Activated CD4-positive, alpha-beta memory T cell treated with anti-CD3 and anti-CD28 coated beads, Interleukin-2, amount 10 ng/mL, durations not matched to agents 7 days and 5 days (primary cell): ENCODE measurements at regions not wholly inside any gene's neighbourhood (a gene's known extent, or its start where the extent isn't known, plus 50 kb on each side); places are given as distances from the start of the nearest gene placed in this dataset.

Experiments
- CTCF ChIA-PET: fragments of 350-600 bp; sonication (Branson Sonifier 250); formaldehyde crosslinking; loops from one replicate; lab custom pipeline; 2021; ENCODE audit warnings: antibody characterized with exemption, inconsistent platforms; lab: Charles Lee
- POLR2A ChIA-PET: fragments of 350-600 bp; sonication (Branson Sonifier 250); formaldehyde crosslinking; loops from one replicate; lab custom pipeline; 2021; ENCODE audit warnings: antibody characterized with exemption; lab: Charles Lee
- DNase-seq: peaks from one replicate; pipeline ENCODE4 v3.0.0-alpha.2; 2020
- H3K27ac Mint-ChIP-seq: one replicate; pipeline ENCODE4 v1.8.0; 2021; ENCODE audit warnings: mild to moderate bottlenecking, mixed read lengths
- H3K27me3 Mint-ChIP-seq: one replicate; pipeline ENCODE4 v1.8.0; 2021; ENCODE audit warnings: mixed read lengths
- H3K36me3 Mint-ChIP-seq: one replicate; pipeline ENCODE4 v1.8.0; 2021; ENCODE audit warnings: low read depth, mixed read lengths
- H3K4me1 Mint-ChIP-seq: one replicate; pipeline ENCODE4 v1.8.0; 2021; ENCODE audit warnings: mixed read lengths
- H3K4me3 Mint-ChIP-seq: one replicate; pipeline ENCODE4 v1.8.0; 2021; ENCODE audit warnings: mild to moderate bottlenecking, mixed read lengths
- H3K9me3 Mint-ChIP-seq: one replicate; pipeline ENCODE4 v1.8.0; 2021; ENCODE audit warnings: mixed read lengths

DNA sequence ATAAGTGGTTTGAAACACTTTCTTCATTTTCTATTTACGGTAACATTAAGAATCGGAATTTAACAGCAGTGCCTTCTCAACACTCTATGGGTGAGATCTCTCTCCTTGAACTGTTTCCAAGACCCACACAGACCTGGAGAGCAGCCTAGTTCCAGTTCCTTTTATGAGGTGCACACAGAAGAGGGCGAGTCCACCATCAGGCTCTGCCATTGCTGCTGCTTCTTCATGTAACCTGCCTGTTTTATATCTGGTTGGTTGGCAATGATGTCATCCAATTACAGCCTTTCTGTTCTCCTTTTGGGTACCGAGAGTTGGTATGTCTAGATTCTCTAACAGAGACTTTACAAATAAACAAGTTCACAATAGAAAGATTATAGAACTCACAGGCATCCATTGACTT is 225.7 kb downstream of the UTP18 start:
- ChIA-PET CTCF (no interaction called here), POLR2A (no interaction called here)
- H3K27ac Mint-ChIP-seq: no peak overlapping the region
- H3K9me3 Mint-ChIP-seq: peaks cover 3% of the 10 kb centered on the region
- H3K27me3 Mint-ChIP-seq: peaks cover 3% of the 10 kb centered on the region
- no peaks in the 10 kb centered on the region for H3K36me3 Mint-ChIP-seq
- no peak overlapping the region for H3K4me3 Mint-ChIP-seq
- no peak for DNase-seq
- H3K4me1 Mint-ChIP-seq: peaks cover 2% of the 10 kb centered on the region

DNA sequence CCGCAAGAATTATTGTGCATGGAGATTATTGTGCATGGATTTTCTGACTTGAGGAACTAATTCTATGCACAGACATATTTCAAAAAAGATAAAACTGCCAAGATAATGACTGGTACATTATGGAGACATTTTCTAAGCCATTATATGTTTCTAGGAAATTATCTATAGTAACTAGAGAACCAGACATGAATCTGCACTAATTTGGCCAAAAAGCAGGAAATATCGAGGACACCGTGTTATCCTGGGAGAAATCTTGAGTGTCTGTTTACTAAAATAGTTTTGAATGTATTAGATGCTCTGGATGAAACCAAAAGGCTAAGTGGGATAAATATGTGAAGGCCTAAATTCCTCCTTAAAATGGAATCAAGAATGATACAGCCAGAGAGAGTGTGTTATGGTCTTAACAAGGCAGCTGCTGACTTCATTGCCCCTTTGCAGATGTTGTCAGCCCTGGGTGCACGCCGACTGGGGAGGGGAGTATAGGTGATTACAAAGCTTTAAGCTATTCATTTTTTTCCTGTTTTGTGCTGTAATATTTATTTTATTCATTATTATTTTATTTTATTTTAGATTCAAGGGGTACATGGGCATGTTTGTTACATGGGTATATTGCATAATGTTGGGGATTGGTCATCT is 226.7 kb downstream of the UTP18 start:
- Mint-ChIP-seq H3K4me1 (peaks cover 2% of the 10 kb centered on the region), H3K4me3 (no peak overlapping the region), H3K36me3 (no peaks in the 10 kb centered on the region), H3K27me3 (peaks cover 3% of the 10 kb centered on the region), H3K9me3 (no peaks in the 10 kb centered on the region), H3K27ac (no peak overlapping the region)
- no peak for DNase-seq
- POLR2A ChIA-PET: no interaction called here
- CTCF ChIA-PET: no interaction called here

DNA sequence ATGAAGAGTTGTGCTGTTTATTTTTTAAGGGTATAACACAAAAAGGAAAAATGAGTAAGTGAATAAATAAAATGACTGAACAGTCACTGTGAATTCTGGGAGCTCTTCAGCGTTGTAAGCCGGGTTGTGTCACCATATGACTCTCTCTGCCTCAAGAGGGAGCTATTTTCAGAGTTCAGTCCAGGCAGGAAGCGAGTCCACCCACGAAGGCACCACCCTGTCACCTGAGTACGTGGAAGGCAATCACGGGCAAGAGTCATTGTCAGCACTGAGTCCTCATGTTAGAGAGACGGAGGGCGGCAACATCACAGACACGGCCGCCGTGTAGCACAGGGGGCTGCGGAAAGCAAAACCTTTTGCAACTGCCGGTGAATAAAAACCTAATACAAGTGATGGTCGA is 227.6 kb downstream of the UTP18 start:
- H3K4me3 Mint-ChIP-seq: no peak overlapping the region
- CTCF ChIA-PET: interaction anchor here (0.6 to 1.1 kb wide), 2 partner anchors 28 to 37 kb away, joined by 3 read pairs; no protein-coding TSS in a partner anchor
- peak; percentile 22 for DNase-seq
- no peaks in the 10 kb centered on the region for H3K36me3 Mint-ChIP-seq
- H3K4me1 Mint-ChIP-seq: peaks cover 2% of the 10 kb centered on the region
- peaks cover 3% of the 10 kb centered on the region for H3K27me3 Mint-ChIP-seq
- POLR2A ChIA-PET: no interaction called here
- no peak overlapping the region for H3K27ac Mint-ChIP-seq
- no peaks in the 10 kb centered on the region for H3K9me3 Mint-ChIP-seq

DNA sequence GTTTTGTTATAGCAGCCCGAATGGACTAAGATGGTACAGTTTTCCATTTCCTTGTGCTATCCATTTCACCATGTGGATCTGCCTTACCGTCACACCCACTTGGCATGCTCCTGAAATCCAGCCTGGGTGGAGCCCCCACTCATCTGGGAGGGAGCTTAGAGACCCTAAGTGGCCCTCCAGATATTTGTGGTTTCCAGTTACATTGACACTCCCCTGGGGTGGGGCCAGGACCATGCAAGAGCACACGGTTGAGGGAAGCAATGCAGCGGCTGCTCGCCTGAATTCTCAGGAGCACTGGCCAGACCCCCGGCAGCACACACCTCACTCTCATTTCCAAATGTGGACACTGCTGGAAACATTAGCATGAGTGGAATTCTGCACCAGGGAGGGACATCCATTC is 231.1 kb downstream of the UTP18 start:
- H3K4me3 Mint-ChIP-seq: no peak overlapping the region
- H3K36me3 Mint-ChIP-seq: no peaks in the 10 kb centered on the region
- ChIA-PET CTCF (no interaction called here), POLR2A (no interaction called here)
- H3K9me3 Mint-ChIP-seq: no peaks in the 10 kb centered on the region
- DNase-seq: no peak
- H3K27me3 Mint-ChIP-seq: peaks cover 8% of the 10 kb centered on the region
- H3K27ac Mint-ChIP-seq: no peak overlapping the region
- peaks cover 2% of the 10 kb centered on the region for H3K4me1 Mint-ChIP-seq

DNA sequence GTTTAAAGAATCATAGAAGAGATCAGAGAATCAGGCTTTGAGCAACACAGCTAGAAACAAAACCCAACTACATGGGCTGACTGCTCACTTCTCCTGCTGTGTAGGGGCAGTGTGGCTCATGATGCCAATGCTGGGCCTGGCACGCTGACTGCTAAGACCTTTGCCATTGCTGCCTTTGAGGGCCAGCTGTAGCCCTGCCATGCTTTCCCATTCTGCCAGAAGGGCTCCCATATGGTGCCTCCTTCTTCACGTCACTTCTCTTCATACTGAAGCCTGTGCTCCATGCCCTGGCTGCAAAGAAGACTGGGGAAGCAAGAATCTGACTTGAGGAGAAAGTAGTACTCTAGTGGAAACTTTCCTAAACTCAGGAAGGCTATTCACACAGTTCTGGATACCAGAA is 232.9 kb downstream of the UTP18 start:
- peaks cover 5% of the 10 kb centered on the region for H3K27me3 Mint-ChIP-seq
- ChIA-PET CTCF (no interaction called here), POLR2A (no interaction called here)
- no peaks in the 10 kb centered on the region for H3K36me3 Mint-ChIP-seq
- no peak overlapping the region for H3K4me3 Mint-ChIP-seq
- no peak overlapping the region for H3K27ac Mint-ChIP-seq
- no peaks in the 10 kb centered on the region for H3K4me1 Mint-ChIP-seq
- DNase-seq: no peak
- no peaks in the 10 kb centered on the region for H3K9me3 Mint-ChIP-seq

DNA sequence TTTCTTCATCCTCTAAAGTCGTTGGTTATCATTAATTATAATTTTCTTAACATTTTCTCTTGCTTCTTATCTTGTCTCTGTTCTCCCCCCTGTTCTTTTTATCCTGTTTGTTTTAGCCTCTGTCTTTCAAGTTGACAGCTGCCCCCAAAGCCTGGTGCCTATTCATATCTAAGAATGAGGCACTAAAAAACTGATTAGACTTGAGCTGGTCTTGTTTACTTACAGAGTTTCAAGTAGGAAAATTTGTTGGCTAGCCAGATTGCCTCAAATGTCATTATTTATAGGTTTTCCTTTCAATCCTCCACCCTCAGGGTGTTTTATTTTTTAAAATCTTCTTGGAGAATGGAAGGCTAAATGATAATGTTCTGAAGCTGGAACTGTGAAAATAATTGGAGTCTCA is 236.0 kb downstream of the UTP18 start:
- ChIA-PET CTCF (no interaction called here), POLR2A (no interaction called here)
- Mint-ChIP-seq H3K36me3 (no peaks in the 10 kb centered on the region), H3K27me3 (peaks cover 5% of the 10 kb centered on the region), H3K4me1 (no peaks in the 10 kb centered on the region), H3K27ac (no peak overlapping the region), H3K9me3 (no peaks in the 10 kb centered on the region), H3K4me3 (no peak overlapping the region)
- DNase-seq: no peak

DNA sequence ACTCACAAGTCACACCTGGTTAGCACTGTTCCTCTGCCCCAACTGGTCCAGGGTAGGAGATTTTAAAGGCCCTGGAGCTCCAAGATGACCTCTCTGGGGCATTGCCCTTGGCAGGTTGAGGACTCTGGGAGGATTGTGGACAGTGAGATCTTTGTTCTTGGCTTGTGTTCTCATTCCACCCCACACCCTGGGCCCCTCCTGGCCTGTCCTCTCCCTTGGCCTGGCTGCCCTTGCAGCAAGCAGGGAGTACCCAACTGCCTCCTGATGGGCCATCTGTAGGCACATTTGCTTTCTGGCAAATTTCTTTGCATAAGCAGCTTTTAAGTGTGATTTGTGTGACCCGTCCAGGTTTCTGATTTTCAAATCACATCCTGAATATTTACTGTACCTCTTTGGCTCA is 239.6 kb downstream of the UTP18 start:
- Mint-ChIP-seq H3K4me3 (no peak overlapping the region), H3K9me3 (no peaks in the 10 kb centered on the region), H3K27me3 (peaks cover 10% of the 10 kb centered on the region), H3K4me1 (no peaks in the 10 kb centered on the region), H3K27ac (no peak overlapping the region), H3K36me3 (no peaks in the 10 kb centered on the region)
- ChIA-PET CTCF (no interaction called here), POLR2A (no interaction called here)
- no peak for DNase-seq

DNA sequence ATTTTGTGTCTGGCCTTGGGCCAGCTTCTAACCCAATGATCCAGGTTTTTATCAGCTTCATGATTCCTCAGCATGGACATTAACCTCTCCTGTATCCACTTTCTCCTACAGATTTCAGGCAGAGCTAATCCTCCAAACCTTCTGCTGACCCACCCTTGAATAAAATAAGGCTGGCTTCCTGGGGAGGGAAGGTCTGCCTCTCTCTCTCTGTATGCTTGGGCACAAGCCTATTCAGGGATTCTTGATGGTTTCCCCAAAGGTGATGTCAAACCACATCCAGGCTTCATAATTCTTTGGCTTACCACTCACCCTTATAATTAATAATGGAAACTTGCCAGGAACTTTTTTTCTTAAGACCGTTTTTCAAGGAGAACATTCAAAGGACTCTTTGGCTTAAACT is 240.1 kb downstream of the UTP18 start:
- Mint-ChIP-seq H3K9me3 (no peaks in the 10 kb centered on the region), H3K27ac (no peak overlapping the region), H3K27me3 (peaks cover 7% of the 10 kb centered on the region), H3K4me3 (no peak overlapping the region), H3K4me1 (no peaks in the 10 kb centered on the region), H3K36me3 (no peaks in the 10 kb centered on the region)
- ChIA-PET CTCF (no interaction called here), POLR2A (no interaction called here)
- no peak for DNase-seq

DNA sequence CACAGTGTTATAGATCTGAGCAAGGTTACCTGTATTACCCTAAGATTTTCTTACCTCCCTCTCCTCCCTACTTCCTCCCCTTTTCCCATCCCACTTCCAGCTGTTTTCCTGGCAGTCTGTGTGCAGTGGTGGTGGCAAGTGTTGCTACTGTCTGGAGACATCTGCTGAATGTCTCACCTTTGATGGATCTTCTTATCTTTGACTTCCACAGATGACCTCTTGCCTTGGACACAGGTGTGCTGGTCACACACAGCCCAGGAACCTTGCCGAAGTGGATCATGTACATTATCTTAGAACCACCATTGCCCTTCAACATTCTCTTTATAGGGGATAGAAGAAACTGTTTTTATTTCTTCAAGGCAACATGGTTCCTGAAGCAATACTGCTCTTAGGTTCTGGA is 245.1 kb downstream of the UTP18 start:
- POLR2A ChIA-PET: no interaction called here
- peaks cover 10% of the 10 kb centered on the region for H3K27me3 Mint-ChIP-seq
- CTCF ChIA-PET: no interaction called here
- H3K4me3 Mint-ChIP-seq: no peak overlapping the region
- no peaks in the 10 kb centered on the region for H3K9me3 Mint-ChIP-seq
- no peaks in the 10 kb centered on the region for H3K4me1 Mint-ChIP-seq
- H3K27ac Mint-ChIP-seq: no peak overlapping the region
- DNase-seq: no peak
- H3K36me3 Mint-ChIP-seq: no peaks in the 10 kb centered on the region

DNA sequence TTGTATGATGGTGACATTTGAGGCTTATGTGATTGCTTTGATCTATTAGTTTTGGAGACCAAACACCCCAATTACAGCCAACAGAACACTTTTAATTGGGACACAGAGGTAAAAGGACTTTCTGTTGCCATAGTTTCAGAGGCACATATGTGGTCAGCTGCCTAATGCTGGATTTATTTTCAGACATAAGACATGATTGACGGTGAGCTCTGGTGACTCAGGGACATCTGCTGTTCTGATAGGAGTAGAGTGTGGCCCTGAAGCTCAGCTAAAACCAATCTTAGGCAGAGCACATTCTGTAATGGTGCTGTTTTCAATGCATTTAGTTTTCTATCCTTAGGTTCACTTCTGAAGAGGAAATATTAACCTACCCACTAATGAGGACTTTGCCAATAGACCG is 247.1 kb downstream of the UTP18 start:
- ChIA-PET POLR2A (no interaction called here), CTCF (no interaction called here)
- no peak for DNase-seq
- Mint-ChIP-seq H3K4me3 (no peak overlapping the region), H3K27ac (no peak overlapping the region), H3K27me3 (peaks cover 12% of the 10 kb centered on the region), H3K4me1 (peaks cover 5% of the 10 kb centered on the region), H3K9me3 (no peaks in the 10 kb centered on the region), H3K36me3 (no peaks in the 10 kb centered on the region)

DNA sequence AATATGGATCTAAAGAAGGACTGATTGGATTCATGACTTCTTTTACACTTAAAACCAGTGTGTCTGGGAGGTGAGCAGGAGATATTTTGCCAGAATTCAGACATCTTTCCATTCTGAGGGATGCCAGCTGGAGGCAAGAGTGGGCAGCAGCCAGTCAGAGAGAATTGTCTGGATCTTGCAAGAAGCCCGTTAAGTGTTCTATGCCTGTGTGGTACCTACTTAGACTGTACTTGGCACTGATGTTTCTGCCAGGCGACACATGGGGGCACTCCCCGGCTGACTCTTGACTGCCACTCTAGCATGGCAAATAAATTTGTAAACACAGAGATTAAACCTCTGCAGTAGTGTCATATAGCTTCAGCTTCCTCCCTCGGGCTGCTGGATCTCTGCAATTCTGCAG is 247.7 kb downstream of the UTP18 start:
- no peaks in the 10 kb centered on the region for H3K9me3 Mint-ChIP-seq
- no peak for DNase-seq
- ChIA-PET POLR2A (no interaction called here), CTCF (no interaction called here)
- H3K4me3 Mint-ChIP-seq: no peak overlapping the region
- H3K4me1 Mint-ChIP-seq: peaks cover 5% of the 10 kb centered on the region
- H3K36me3 Mint-ChIP-seq: no peaks in the 10 kb centered on the region
- H3K27me3 Mint-ChIP-seq: peaks cover 12% of the 10 kb centered on the region
- H3K27ac Mint-ChIP-seq: no peak overlapping the region

DNA sequence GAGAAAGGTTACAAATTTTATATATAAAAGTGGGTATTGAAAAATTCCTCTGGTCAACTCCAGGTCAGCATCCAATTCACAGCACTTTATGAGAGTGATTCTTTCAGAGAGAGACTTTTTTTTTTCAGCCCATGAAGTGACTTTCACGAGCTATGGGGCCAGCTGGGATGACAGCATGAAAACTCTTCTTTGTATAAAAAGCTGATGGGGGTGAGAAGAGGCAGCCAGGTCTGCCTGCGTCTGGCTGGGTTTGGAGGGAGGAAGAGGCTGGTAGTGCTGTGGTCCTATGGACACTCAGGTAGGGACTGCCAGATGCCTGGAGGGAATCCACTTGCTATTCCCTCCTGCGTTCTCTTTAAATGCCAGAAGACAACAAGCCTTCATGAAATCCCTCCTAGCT is 250.6 kb downstream of the UTP18 start:
- CTCF ChIA-PET: no interaction called here

DNA sequence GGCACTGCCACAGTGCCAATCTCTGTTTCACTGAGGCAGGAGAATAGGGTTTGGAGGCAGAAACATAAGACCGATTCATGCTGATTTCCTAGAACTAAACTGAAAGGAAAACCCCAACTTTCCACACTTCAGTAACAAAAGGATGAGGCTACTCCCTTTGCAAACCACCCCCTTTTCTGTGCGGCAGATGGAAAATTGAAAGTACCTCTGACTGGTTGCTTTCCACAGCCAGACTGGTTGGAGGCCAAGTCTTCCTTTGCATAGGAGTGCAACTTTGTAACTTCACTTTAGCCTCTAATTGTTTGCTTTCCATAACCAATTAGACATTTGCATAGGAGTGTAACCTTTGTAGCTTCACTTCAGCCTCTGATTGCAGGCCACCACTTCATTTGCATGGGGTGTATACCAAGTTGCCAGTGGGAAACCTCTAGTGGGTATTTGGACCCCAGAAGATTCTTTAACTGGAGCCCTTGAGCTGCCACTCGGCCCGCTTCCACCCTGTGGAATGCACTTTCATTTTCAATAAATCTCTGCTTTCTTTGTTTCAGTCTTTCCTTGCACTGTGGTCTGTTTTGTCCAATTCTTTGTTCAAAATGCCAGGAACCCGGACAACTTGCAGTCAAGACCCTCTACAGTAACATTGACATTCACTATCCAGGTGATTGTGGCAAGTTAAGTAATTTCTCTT is 252.0 kb downstream of the UTP18 start:
- H3K36me3 Mint-ChIP-seq: no peaks in the 10 kb centered on the region
- CTCF ChIA-PET: no interaction called here
- DNase-seq: no peak
- H3K27me3 Mint-ChIP-seq: peaks cover 10% of the 10 kb centered on the region
- POLR2A ChIA-PET: no interaction called here
- H3K4me3 Mint-ChIP-seq: no peak overlapping the region
- H3K9me3 Mint-ChIP-seq: no peaks in the 10 kb centered on the region
- no peak overlapping the region for H3K27ac Mint-ChIP-seq
- peaks cover 5% of the 10 kb centered on the region for H3K4me1 Mint-ChIP-seq

More for the DNA sequence above, 250.6 kb downstream of the UTP18 start:
- DNase-seq: no peak
- H3K4me1 Mint-ChIP-seq: peaks cover 5% of the 10 kb centered on the region
- no peak overlapping the region for H3K27ac Mint-ChIP-seq
- H3K36me3 Mint-ChIP-seq: no peaks in the 10 kb centered on the region
- no peaks in the 10 kb centered on the region for H3K9me3 Mint-ChIP-seq
- no peak overlapping the region for H3K4me3 Mint-ChIP-seq
- POLR2A ChIA-PET: no interaction called here
- H3K27me3 Mint-ChIP-seq: peaks cover 4% of the 10 kb centered on the region

DNA sequence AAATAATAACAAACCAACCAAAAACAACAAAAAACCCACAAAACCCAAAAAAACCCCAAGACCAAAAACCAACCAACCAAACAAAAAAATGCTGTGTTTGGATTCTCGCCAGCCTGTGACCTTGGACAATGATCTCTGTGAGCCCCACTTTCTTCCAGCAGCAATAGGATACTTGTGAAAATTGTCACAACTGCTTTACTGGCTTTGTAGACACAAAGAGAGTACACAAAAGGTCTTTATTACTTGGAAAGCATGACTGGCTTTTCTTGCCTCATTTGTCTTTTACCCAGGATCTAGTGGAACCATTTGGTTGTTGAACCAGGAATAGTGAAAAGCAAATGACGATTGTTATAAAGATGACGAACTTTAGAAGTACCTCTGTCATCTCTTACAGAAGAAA is 256.6 kb downstream of the UTP18 start:
- ChIA-PET POLR2A (no interaction called here), CTCF (interaction anchor here (1.2 kb wide), 1 partner anchor 55 kb away, joined by 3 read pairs; no protein-coding TSS in a partner anchor)
- H3K4me3 Mint-ChIP-seq: no peak overlapping the region
- no peaks in the 10 kb centered on the region for H3K9me3 Mint-ChIP-seq
- no peak for DNase-seq
- H3K4me1 Mint-ChIP-seq: peaks cover 3% of the 10 kb centered on the region
- no peak overlapping the region for H3K27ac Mint-ChIP-seq
- H3K27me3 Mint-ChIP-seq: peaks cover 20% of the 10 kb centered on the region
- no peaks in the 10 kb centered on the region for H3K36me3 Mint-ChIP-seq
